ENCODE measurements at regions not wholly inside any gene's neighbourhood (a gene's known extent, or its start where the extent isn't known, plus 50 kb on each side); places are given as distances from the start of the nearest gene placed in this dataset.

- TF ChIP-seq CTCF (IDR thresholded peaks at IDR 0.05) (no peak), POLR2A (IDR thresholded peaks at IDR 0.05) (no peak)
These were observed 81.5 kb upstream of the MBNL2 start for GRCh38 chr13:97140611-97141010.

All from lower leg skin (tissue), 3 donors.